Natural killer cell (primary cell): ENCODE measurements at regions not wholly inside any gene's neighbourhood (a gene's known extent, or its start where the extent isn't known, plus 50 kb on each side); places are given as distances from the start of the nearest gene placed in this dataset.

Experiments used
- ATAC-seq, 3 donors: fragments of 150-1000 bp in 2 of 3; fragments of 200-7000 bp in 1 of 3; cut with Tn5 transposase; 1 replicate in 1 of 3; 2 replicates in 2 of 3; pipeline ENCODE4 v1.10.0; 2021; ENCODE audit warnings: mild to moderate bottlenecking in 2 of 3, moderate library complexity in 2 of 3
- DNase-seq, 2 donors: peaks; one replicate each; pipeline versions ENCODE4 v3.0.0 to v3.0.0-alpha.2; 2013 to 2021; ENCODE audit warnings: mixed read lengths in 1 of 2
- H3K27ac ChIP-seq: one replicate; pipeline ENCODE4 v1.5.1; 2013; ENCODE audit warnings: mild to moderate bottlenecking, low read length
- H3K27me3 ChIP-seq: one replicate; pipeline ENCODE4 v1.6.1; 2013; ENCODE audit warnings: low read length; ENCODE audit not compliant: control insufficient read depth, insufficient read depth
- H3K36me3 ChIP-seq: one replicate; pipeline ENCODE4 v1.6.1; 2013; ENCODE audit warnings: low read length; ENCODE audit not compliant: control insufficient read depth, insufficient read depth
- H3K4me1 ChIP-seq: one replicate; pipeline ENCODE4 v1.6.1; 2013; ENCODE audit warnings: low read length; ENCODE audit not compliant: control insufficient read depth, insufficient read depth
- H3K4me3 ChIP-seq: one replicate; pipeline ENCODE4 v1.5.1; 2013; ENCODE audit warnings: low read length
- H3K9me3 ChIP-seq: one replicate; pipeline ENCODE4 v1.6.1; 2013; ENCODE audit warnings: low read length; ENCODE audit not compliant: control insufficient read depth, insufficient read depth
- H3K27ac Mint-ChIP-seq, 2 donors: one replicate each; pipeline ENCODE4 v1.8.0; 2022; ENCODE audit warnings: mild to moderate bottlenecking in 2 of 2, mixed read lengths in 2 of 2, moderate library complexity in 1 of 2
- H3K27me3 Mint-ChIP-seq, 2 donors: one replicate each; pipeline ENCODE4 v1.8.0; 2022; ENCODE audit warnings: low read depth in 2 of 2, mixed read lengths in 2 of 2
- H3K36me3 Mint-ChIP-seq: one replicate; pipeline ENCODE4 v1.8.0; 2022; ENCODE audit warnings: mixed read lengths
- H3K4me1 Mint-ChIP-seq, 2 donors: one replicate each; pipeline ENCODE4 v1.8.0; 2022; ENCODE audit warnings: mixed read lengths in 2 of 2
- H3K4me3 Mint-ChIP-seq: one replicate; pipeline ENCODE4 v1.8.0; 2022; ENCODE audit warnings: mild to moderate bottlenecking, moderate library complexity, mixed read lengths
- H3K9me3 Mint-ChIP-seq, 2 donors: one replicate each; pipeline ENCODE4 v1.8.0; 2022; ENCODE audit warnings: mixed read lengths in 2 of 2
- WGBS: methylation state at CpG from one replicate; pipeline ENCODE4 v1.1.7; 2013; ENCODE audit warnings: missing lambda C conversion rate; ENCODE audit not compliant: insufficient coverage; 5-methylcytosine and 5-hydroxymethylcytosine counted together
- intact Hi-C: fragments of 100-400 bp; cut with micrococcal nuclease; formaldehyde crosslinking; loops from one replicate; pipeline ENCODE4 v1.14.2; 2022
- TF ChIP-seq, protein P1 (sequence below): fragments of 200-600 bp; IDR thresholded peaks from one replicate; pipeline ENCODE4 v1.8.0; 2022; ENCODE audit warnings: antibody characterized with exemption

DNA sequence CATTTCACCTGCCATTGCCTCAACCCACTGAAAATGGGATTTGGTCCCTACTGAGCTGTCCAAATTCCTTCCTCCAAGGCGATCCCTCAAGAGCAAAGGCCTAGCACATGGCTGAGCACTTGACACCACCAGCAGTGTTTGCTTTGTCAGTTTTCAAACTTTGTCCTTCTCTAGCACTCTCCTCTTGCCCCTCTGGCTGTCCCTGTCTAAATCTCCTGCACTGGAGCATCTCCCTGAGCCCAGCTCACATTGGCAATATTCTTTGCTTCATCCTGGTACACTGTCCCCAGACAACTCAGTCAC, 66.6 kb upstream of the FTH1 start:
- DNase-seq (no peak), ATAC-seq (no peak)
- H3K36me3 Mint-ChIP-seq: no peaks in the 10 kb centered on the region
- H3K4me1 ChIP-seq: no peaks in the 10 kb centered on the region
- H3K4me3 ChIP-seq: no peak overlapping the region
- no peak overlapping the region for H3K4me3 Mint-ChIP-seq
- intact Hi-C loops: no loop called here
- peaks cover 0 to 3% of the 10 kb centered on the region in 2 donors for H3K27me3 Mint-ChIP-seq
- no peaks in the 10 kb centered on the region for H3K9me3 Mint-ChIP-seq
- no peaks in the 10 kb centered on the region for H3K27me3 ChIP-seq
- H3K36me3 ChIP-seq: no peaks in the 10 kb centered on the region
- no peak overlapping the region for H3K27ac Mint-ChIP-seq
- no peaks in the 10 kb centered on the region for H3K9me3 ChIP-seq
- WGBS: 91% methylated on average over 1 of the region's 1 CpG
- no peak overlapping the region for H3K27ac ChIP-seq
- TF ChIP-seq, protein P1, sequence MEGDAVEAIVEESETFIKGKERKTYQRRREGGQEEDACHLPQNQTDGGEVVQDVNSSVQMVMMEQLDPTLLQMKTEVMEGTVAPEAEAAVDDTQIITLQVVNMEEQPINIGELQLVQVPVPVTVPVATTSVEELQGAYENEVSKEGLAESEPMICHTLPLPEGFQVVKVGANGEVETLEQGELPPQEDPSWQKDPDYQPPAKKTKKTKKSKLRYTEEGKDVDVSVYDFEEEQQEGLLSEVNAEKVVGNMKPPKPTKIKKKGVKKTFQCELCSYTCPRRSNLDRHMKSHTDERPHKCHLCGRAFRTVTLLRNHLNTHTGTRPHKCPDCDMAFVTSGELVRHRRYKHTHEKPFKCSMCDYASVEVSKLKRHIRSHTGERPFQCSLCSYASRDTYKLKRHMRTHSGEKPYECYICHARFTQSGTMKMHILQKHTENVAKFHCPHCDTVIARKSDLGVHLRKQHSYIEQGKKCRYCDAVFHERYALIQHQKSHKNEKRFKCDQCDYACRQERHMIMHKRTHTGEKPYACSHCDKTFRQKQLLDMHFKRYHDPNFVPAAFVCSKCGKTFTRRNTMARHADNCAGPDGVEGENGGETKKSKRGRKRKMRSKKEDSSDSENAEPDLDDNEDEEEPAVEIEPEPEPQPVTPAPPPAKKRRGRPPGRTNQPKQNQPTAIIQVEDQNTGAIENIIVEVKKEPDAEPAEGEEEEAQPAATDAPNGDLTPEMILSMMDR: no peak
- peaks cover 0 to 6% of the 10 kb centered on the region in 2 donors for H3K4me1 Mint-ChIP-seq

DNA sequence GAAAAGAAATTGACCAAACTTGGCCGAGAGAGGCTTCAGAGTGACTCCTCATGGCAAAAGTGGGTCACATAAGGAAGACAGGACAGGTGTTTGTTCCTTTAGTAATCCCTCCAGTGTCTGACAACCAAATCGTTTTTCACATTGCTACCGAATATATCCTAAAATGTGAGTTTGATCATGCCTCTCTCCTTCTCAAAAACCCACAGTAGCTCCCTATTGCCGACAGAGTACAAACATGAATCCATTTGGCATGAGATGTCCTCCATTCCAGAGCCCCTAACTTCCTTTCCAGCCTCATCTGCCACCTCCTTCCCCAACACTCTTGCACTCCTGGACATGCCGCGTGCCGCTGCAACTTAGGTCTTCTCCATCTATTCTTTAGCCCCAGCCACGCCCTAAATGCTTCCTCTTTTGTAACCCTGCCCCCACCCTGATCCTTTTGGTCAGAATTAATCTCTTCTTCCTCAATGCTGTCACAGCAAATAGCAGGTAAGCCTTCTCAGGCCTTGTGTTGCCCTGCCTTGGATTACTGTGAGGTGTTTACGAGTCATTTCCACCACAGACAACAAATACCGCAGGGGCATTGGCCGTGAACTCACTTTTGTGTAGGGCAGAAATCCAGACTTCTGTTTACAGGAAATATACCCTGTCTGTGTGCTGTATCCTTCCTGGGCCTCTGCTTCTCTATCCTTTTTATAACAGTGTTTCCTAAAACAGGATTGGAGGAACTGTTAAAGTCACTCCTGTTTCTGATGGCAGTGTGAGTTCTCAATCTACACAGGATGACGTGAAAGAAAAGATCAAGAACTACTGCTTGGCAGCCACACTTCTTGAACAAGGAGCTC, 66.0 kb upstream of the FTH1 start:
- TF ChIP-seq, protein P1: no peak
- H3K27me3 Mint-ChIP-seq: peaks cover 0 to 3% of the 10 kb centered on the region in 2 donors
- H3K4me3 ChIP-seq: no peak overlapping the region
- no peaks in the 10 kb centered on the region for H3K9me3 Mint-ChIP-seq
- DNase-seq: no peak
- WGBS: 77% methylated on average over 12 of the region's 12 CpGs
- H3K27me3 ChIP-seq: no peaks in the 10 kb centered on the region
- no peaks in the 10 kb centered on the region for H3K9me3 ChIP-seq
- H3K27ac Mint-ChIP-seq: peak overlapping the region in 1 of 2 donors; percentile 49
- intact Hi-C loops: no loop called here
- no peaks in the 10 kb centered on the region for H3K4me1 ChIP-seq
- peak; percentile 29 to 82 (median 62) for ATAC-seq
- peaks cover 0 to 6% of the 10 kb centered on the region in 2 donors for H3K4me1 Mint-ChIP-seq
- no peaks in the 10 kb centered on the region for H3K36me3 Mint-ChIP-seq
- H3K4me3 Mint-ChIP-seq: no peak overlapping the region
- no peak overlapping the region for H3K27ac ChIP-seq
- no peaks in the 10 kb centered on the region for H3K36me3 ChIP-seq

DNA sequence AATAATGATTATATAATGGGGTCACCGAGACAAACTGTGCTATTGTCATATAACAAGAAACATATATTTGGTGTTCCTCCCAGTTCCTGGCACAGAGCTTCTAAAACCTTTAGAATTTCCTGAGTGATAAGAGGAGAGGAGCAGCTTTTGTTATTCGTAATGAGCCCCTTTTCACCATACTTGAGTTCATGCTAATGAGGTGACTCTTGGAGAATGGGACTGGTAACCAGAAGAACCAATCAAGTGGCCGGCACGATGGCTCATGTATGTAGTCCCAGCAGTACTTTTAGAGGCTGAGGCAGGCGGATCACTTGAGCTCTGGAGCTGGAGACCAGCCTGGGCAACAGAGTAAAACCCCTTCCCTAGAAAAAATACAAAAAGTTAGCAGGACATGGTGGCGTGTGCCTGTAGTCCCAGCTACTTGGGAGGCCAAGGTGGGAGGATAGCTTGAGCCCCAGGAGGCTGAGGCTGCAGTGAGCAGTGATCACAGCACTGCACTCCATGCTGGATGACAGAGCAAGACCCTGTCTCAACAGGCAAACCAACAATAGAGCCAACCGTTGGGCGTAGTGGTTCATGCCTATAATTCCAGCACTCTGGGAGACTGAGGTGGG, 62.7 kb upstream of the FTH1 start:
- Histone ChIP-seq H3K4me3 (no peak overlapping the region), H3K27ac (no peak overlapping the region), H3K4me1 (peaks cover 13% of the 10 kb centered on the region), H3K36me3 (no peaks in the 10 kb centered on the region), H3K27me3 (no peaks in the 10 kb centered on the region), H3K9me3 (no peaks in the 10 kb centered on the region)
- ATAC-seq: no peak
- Mint-ChIP-seq H3K27me3 (peaks cover 0 to under 1% of the 10 kb centered on the region in 2 donors), H3K27ac (no peak overlapping the region), H3K4me3 (no peak overlapping the region), H3K9me3 (no peaks in the 10 kb centered on the region), H3K4me1 (peaks cover 9 to 16% of the 10 kb centered on the region in 2 donors), H3K36me3 (no peaks in the 10 kb centered on the region)
- TF ChIP-seq, protein P1: no peak
- intact Hi-C loops: no loop called here
- WGBS: 92% methylated on average over 8 of the region's 8 CpGs
- DNase-seq: no peak
